ENCODE measurements at regions not wholly inside any gene's neighbourhood (a gene's known extent, or its start where the extent isn't known, plus 50 kb on each side); places are given as distances from the start of the nearest gene placed in this dataset.

- TF ChIP-seq ELF1 (IDR thresholded peaks at IDR 0.05; ENCODE audit: borderline replicate concordance, low read depth) (no peak), ZBTB33 (IDR thresholded peaks at IDR 0.05; ENCODE audit: extremely low read depth, insufficient replicate concordance, low read length) (no peak), EGR1 (IDR thresholded peaks at IDR 0.05; ENCODE audit: low read depth) (no peak), REST (IDR thresholded peaks at IDR 0.05; ENCODE audit: low read depth) (no peak), MAX (IDR thresholded peaks at IDR 0.05) (no peak), SRF (IDR thresholded peaks at IDR 0.05; ENCODE audit: low read depth) (no peak), FOSL1 (IDR thresholded peaks at IDR 0.05; ENCODE audit: low read depth) (no peak), YY1 (IDR thresholded peaks at IDR 0.05; ENCODE audit: extremely low read depth, insufficient replicate concordance, low read depth, low read length) (no peak), ZFX (IDR thresholded peaks at IDR 0.05) (no peak), CBX3 (IDR thresholded peaks at IDR 0.05; ENCODE audit: low read depth) (no peak)
- no peaks in the 10 kb centered on the region for H3K9me3 ChIP-seq (ENCODE audit: control insufficient read depth in 1 of 2, insufficient read depth in 1 of 2, low read depth in 1 of 2, low read length in 2 of 2)
- H3K4me2 ChIP-seq (ENCODE audit: low read length), result no peak overlapping the region
- H3K36me3 ChIP-seq (ENCODE audit: control insufficient read depth in 1 of 2, insufficient read depth in 2 of 2, low read length in 2 of 2), result no peaks in the 10 kb centered on the region
- H3K9ac ChIP-seq (ENCODE audit: low read length), result no peak overlapping the region
- no peak for ATAC-seq
- CTCF ChIA-PET, result no interaction called here
- intact Hi-C loops (cut with micrococcal nuclease), result no loop called here
- H3K27me3 ChIP-seq (ENCODE audit: insufficient read depth, low read length), result no peaks in the 10 kb centered on the region
- RAD21 ChIA-PET (ENCODE audit: low non-redundant PET in 1 of 2, low total read pairs in 2 of 2, uncharacterized antibody in 2 of 2, unreplicated experiment in 2 of 2), result no interaction called here
- H4K20me1 ChIP-seq (ENCODE audit: insufficient read depth), result no peaks in the 10 kb centered on the region
- POLR2A ChIA-PET, result no interaction called here
- no peak overlapping the region for H2AFZ ChIP-seq (ENCODE audit: low read depth, low read length, poor library complexity, severe bottlenecking)
- no peaks in the 10 kb centered on the region for H3K79me2 ChIP-seq (ENCODE audit: insufficient read depth, low read length)
- no TSS peak for BruUV-seq (replicated peaks)
- no peak for DNase-seq (ENCODE audit: low read depth, low spot score)
- no peak overlapping the region for H3K27ac ChIP-seq (ENCODE audit: low read depth, low read length)
- H3K4me1 ChIP-seq (ENCODE audit: control insufficient read depth in 1 of 2, insufficient read depth in 2 of 2, low read length in 2 of 2), result no peaks in the 10 kb centered on the region
- no peaks in the 10 kb centered on the region; the same call in 1 of the 2 replicates for H3K9me2 ChIP-seq (ENCODE audit: insufficient read depth)
- H3K4me3 ChIP-seq (replicated peaks in 1 of 2; ENCODE audit: low read depth in 1 of 2, low read length in 2 of 2), result no peak overlapping the region
These were observed 547.1 kb upstream of the ZEB2 start for GRCh38 chr2:145066856-145067548.
